Epithelial cell of prostate (primary cell): ENCODE measurements at regions not wholly inside any gene's neighbourhood (a gene's known extent, or its start where the extent isn't known, plus 50 kb on each side); places are given as distances from the start of the nearest gene placed in this dataset.
A peak's percentile ranks its signal among the peaks of the same experiment; 100 is the strongest.

Source experiments
- DNase-seq: peaks from one replicate; pipeline ENCODE4 v3.0.0-alpha.2; 2011; ENCODE audit warnings: low read depth, low spot score
- H3K27ac ChIP-seq: fragments of 450-650 bp; 2 replicates; pipeline ENCODE4 v1.5.1; 2017; ENCODE audit warnings: mild to moderate bottlenecking

DNA sequence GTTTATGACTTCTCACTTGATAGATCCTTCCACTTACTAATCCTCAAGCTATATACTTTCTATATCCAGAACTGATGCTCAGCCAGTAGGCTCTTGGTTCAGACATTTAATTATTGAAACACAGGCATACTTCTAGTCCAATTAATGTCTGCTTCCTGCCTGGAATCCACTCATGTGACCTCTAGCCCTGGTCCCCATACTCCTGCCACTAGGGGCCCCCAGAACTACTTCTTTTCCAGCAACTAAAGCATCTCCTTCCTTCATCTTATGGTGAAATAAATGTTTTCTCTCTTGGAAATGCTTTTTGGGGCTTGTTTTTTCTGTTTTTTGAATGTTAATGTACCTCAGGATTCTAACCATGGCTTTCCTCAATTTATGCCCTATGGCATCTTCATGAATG, 527.6 kb downstream of the SATB2 start:
- H3K27ac ChIP-seq, result no peak overlapping the region
- DNase-seq, result no peak

DNA sequence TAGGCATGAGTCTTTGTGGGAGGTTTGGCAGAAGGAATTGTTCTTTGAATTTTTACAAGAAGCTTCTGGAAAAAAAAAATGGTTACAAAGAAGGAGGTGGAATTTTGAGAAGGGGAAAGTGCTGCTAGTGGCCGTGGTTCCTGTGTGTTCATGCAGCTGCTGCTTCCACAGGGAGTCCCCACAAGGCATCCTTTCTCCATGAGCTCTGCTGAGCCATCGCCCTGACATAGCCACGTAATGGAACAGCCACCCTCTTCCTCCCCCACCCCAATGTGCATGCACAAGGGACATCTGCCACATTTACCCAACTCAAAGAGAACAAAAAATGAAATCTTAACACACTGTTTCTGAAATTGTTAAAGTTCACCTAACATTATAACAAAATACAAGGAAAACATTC, 529.7 kb downstream of the SATB2 start:
- no peak overlapping the region for H3K27ac ChIP-seq
- no peak for DNase-seq

DNA sequence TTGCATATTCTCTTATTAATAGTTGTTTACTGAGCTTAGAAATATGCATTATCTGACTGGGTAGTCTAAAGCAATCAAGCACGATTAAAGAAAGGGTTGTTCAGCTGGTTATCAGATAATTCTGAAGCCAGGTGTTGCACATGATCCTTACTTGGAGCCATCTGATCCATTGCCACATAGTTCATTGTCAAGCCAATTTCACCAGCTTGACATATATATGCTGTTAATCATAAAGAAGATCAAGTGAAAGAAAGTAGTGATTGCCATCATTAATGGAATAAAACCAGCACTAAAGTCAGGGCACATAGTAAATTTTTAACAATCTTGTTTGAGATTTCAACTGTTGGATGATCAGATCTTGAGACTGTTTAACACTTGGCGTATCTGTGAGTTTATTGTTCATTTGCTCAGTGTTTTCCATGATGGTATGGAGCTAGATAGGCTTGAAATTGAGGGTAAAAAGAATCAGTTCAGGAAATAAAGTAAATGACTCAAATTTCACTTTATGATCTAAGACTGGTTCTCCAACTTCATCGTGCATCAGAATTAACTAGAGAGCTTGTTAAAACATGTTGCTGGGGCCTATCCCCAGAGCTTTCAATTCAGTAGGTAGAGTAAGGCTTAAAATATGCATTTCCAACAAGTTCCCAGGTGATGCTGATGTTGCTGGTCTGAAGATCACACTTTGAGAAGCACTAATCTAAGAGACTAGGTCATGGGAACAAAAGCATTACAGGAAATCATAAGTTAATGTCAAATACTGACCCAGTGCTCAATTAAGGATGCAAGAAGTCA, 539.6 kb downstream of the SATB2 start:
- H3K27ac ChIP-seq, result peak overlapping the region; percentile 85

DNA sequence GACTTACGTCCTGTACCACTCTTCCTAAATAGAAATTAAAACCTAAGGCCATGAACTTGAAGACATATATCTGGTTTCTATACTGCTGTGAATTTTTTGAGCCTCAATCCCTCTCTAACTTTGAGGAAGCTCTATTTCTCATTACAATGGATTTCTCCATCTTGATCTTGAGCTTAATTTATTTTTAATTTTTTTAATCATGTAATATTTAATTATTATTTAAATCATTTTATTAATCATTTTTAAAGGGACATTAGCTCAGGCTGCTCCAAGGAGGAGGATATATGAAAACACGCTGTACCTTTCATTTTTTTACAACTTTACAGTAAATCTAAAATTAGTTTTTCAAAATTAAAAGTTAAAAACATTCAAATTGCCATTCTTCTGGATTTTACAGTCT, 540.5 kb downstream of the SATB2 start:
- DNase-seq, result no peak
- H3K27ac ChIP-seq, result peak overlapping the region; percentile 85

More for the DNA sequence above, 539.6 kb downstream of the SATB2 start:
- peak; percentile 85 for DNase-seq

DNA sequence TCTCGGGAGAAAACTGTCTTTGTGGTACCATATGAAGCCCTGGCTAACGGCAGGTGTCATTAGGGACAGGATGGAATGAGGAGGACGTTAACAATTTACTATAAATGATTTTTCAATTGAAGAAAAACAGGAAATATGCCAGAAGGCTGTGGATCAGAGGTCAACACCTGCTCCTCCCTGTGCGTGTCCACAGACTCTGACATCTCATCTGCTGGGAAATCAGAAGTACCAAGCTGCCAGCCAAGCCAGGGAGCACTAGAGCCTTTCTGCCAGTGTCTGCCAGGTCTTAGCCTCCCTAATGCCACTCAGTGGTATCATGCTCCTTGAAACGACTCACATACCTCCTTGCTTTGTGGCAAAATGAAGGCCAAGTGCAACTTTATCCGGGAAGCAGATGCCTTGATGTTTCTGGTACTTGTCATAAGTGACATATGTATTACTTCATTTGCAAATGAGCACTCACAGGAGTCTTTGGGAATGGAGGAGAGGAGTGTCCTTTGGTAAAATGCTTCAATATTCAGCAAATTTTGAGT, 541.1 kb downstream of the SATB2 start:
- DNase-seq, result no peak
- no peak overlapping the region for H3K27ac ChIP-seq

DNA sequence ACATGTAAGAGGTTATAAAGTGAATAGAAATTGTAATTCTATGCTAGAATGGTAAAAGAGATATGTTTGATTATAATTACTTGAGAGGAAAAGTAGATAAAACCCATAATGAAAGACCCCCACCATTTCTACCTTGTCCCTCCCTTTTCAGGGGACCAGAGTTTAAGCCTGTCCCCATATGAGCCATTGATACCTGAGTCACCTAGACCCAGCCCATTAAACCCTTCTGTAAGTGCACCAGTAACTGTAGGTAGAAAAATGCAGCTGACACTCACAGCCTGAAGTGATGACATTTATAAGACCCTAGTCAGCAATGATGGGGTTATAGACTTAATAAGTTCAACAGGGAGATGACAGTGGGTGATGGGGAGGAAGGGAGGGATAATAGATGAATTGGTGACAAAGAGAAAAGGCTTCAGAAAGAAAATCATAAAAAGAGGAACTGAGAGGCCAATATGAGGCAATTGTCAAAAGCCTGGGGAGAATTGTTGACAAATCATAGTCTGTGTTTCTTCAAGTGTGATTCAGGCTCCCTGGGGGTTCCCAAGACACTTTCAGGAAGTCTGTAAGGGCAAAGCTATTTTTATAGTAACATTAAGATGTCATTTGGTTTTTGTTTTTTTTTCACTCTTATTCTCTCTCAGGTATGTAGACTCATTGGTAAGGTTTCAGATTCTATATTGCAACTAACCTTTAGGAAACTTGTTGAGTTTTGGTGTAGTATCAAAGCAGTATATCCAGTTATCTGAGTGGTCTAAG, 544.2 kb downstream of the SATB2 start:
- H3K27ac ChIP-seq, result peak overlapping the region; percentile 43
- DNase-seq, result peak; percentile 27

DNA sequence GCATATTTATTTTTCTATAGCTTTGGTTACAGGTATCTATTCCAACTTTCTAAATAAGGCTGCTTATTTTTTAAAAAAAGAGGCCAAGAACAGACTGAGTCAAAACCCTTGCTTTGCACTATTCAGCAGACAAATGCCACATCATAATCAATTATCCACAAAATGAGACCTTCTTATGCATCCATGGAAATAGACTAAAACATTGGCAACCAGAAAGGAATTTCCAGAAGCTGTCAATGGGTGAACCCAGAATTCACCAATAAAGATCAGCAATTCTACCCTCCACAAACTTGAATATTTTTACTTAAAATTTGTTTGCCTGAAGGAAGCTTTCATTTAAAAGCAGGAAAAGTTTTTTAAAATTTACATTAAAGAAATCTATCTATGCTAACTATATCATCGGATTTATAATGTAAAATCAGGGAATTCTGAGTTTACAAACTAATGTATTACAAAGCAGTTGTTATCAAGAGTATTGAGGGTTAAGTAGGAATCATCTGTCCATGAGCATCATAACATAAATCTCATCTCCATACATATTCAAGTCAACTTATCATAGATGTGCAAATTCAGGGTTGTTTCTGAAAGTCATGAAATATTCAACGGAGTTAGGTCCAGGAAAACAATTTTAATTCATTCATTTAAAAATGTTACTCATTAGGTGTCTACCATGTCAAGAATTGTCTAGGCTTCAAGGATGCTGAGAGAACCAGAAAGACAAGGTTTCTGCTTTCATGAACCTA, 548.0 kb downstream of the SATB2 start:
- no peak for DNase-seq
- H3K27ac ChIP-seq, result no peak overlapping the region

DNA sequence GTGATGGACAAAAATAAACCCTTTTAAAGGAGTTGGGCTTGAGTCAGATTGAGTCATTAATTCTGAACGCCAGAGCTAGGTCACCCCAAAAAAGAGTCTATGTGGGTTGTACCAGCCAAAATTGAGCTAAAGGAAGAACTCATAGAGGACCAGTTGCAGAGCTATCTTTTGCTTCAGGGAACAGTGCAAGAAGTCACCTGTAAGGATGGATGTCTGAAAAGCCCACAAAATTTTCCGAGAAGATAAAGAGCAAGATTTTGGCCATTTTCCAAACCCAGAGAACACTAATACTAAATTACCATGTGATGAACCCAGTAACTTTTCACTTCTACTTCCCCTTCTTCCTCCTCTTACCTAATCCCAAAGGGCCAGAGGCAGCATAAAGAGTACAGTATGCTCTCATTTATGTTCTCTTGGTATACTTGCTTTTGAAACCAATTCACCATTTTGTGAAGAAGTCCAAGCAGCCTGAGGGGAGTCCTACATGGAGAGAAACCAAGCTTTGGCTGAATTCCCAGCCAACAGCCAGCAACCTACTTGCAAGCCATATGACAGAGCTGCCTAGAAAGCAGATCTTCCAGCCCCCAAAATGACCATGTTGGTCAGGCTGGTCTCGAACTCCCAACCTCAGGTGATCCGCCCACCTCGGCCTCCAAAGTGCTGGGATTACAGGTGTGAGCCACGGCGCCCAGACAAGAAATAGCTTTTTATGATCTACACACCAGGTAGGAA, 551.7 kb downstream of the SATB2 start:
- H3K27ac ChIP-seq, result no peak overlapping the region
- DNase-seq, result no peak

DNA sequence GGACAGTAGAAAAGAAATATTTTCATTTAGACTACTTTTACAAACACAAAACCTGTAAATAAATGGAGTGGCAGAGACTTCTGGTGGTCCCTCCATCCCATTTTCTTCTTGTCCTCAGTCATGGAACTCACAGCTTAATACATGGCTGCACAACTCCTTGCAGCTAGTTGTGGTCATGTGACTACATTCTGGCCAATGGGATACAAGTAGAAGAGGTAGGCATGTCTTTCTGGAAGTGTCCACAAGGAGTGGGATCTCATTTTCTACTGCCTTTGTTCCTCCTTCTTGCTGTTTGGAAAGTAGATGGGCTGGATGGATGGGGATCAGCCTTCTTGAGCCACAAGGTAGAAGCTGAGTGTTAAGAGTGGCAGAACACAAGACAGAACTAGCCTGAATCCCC, 555.8 kb downstream of the SATB2 start:
- DNase-seq, result no peak
- no peak overlapping the region for H3K27ac ChIP-seq

DNA sequence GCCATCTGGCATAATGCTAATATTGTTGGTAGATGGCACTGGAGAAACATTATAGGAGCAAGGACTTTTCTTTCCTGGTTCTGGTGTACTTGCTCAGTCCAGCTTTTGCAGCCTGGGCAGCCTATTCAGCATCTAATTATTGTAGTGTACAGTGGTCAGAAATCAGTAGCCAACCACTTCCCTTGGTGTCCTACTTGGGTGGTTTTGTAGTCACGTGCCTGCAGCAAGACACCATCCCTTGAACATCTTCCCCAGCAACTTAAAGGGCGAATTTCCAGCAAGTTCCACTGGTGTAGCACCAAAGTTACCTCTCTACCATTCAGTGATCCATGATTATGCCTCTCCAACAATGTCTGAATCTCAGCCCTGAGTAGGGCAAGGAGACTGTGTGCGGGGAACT, 557.6 kb downstream of the SATB2 start:
- no peak overlapping the region for H3K27ac ChIP-seq
- DNase-seq, result no peak

DNA sequence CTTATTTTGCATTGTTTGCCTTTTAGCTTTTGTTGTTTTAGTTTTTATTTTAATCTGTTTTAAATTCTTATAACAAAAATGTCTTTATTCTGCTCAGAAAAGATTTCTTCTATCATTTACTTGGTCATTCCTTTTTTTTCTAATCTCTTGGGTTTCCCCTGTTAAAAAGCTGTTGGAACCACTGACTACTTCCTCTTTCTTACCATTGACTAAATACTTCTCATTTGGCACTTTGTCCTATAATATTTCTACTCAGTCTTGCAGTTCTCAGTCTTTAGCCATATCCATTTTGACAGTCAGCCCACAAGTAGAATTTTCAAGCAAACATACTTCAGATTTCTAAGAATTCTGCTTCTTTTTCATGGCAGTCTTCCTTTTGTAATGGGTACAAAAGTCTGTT, 567.2 kb downstream of the SATB2 start:
- no peak for DNase-seq
- no peak overlapping the region for H3K27ac ChIP-seq

DNA sequence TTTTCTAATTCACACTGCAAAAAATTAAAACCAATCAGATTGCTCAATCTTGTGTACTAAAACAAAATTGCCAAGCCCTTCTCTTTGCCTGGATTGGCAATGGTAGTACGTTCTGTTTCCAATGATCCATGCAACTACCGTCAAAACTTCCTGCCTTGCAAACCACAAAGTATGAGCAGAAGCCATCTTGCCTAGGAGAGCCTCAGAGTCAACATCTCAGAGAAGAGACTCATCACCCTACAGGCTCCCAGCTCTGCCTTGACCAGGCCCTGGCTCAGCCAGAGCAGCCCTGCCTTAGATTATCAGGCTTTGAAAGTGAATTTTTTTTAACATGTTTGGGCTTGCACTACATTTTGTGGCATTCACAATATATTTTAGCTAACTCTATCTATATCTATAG, 574.1 kb downstream of the SATB2 start:
- peak; percentile 20 for DNase-seq
- H3K27ac ChIP-seq, result no peak overlapping the region

DNA sequence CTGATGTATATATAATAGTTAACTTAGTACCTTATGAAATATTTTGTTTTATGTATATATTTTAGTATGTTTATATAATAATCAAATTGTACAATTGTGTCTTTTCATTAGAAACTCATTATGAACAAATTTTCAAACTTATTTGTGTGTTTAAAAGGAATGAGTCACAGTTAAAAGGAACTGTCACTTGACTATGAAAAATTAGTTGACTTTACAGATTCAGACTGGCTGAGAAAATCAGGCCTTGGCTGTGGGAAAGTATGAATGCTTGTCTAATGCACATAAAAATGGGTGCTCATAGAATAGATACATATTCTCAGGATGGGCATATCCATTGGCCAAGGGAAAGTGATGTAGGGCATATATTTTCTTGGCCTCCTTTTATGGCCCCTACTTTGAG, 576.8 kb downstream of the SATB2 start:
- DNase-seq, result no peak
- no peak overlapping the region for H3K27ac ChIP-seq

DNA sequence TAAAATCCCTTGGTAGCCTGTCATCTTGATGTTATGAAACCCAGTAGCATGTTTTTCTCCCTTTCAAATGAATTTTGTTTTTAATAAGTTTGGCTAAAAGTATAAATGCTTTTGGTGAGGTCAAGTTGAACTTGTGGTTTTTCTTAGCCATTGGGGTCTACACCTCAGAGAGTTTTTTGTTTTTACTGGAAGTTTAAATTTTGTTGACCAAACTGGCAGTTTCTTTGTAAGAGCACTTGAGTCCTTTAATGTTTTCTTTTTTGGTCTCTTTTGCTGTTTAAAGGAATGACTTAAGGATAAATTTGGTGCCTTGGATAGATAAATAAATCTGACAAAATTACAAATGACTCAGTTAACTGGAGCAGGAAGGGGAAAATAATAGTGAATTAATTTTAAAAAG, 577.3 kb downstream of the SATB2 start:
- H3K27ac ChIP-seq, result no peak overlapping the region
- DNase-seq, result no peak

DNA sequence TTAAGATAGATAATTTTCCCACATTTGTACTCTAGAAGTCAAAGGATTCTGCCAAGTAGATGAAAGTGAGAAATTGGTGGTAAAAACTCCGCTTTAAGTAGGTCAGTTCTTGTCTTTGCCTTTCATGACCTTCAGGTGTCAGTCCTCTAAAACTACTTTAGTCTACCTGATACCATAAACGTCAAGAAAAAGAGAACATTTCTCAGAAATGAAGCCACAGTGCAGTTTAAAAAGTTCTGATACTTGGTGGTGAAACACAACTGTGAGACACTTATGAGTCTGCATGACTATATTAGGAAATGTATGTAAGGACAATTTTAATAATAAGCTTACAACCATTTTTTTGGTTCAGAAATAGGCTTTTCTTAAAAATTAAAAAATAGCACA, 583.3 kb downstream of the SATB2 start:
- DNase-seq, result no peak
- no peak overlapping the region for H3K27ac ChIP-seq

DNA sequence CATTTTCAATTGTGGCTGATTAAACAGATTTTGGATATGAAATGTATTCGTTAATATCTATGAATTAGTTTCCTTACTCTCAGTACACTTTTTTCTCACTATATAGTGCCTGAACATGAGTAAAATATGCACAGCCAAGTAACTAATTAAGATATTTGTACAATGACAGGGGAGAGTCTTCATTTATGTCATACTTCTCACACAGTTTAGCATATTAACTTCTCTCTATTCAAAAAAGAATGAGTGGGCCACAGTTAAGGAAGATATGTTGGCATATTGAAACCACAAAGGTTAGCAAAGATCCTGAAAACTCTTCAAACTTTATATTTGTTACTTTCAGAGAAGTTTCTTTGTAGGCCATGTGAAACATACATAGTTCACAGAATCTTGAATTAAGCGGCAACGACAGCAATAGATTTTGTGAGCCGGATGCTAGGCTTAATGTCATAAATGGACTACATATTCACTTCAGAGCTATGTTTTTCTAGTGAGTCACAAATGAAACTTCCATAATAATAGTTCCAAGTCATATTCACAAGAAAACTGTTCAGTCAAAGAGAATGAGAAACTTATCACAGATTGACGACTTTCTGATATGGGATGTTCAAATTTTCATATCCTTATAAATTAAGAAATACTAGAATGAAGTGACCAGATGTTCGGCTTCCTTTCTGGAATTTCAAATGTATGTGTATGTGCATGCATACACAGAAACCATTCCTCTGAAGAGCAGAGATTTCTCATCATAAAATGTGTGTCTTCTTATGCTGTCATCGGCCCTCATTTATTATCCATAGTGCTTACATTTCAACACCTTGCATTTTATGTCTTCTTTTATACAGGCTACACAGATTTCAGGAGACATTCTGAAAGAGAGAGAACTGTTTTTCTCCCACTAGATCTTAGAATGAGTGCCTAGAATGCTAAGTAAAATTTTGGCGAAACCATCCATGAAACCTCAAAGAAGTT, 584.0 kb downstream of the SATB2 start:
- DNase-seq, result no peak
- no peak overlapping the region for H3K27ac ChIP-seq

DNA sequence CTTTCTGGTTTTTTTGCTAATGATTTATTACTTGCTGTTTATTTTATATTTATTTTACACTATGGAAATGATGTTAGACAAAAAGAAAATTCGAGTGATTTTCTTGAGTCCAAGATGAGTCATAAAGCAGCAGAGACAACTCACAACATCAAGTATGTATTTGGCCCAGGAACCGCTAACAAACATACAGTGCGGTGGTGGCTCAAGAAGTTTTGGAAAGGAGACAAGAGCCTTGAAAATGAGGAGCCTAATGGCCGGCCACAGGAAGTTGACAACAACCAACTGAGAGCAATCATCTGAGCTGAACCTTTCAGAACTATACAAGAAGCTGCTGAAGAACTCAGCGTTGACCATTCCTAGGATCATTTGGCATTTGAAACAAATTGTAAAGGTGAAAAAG, 594.1 kb downstream of the SATB2 start:
- no peak for DNase-seq
- no peak overlapping the region for H3K27ac ChIP-seq

DNA sequence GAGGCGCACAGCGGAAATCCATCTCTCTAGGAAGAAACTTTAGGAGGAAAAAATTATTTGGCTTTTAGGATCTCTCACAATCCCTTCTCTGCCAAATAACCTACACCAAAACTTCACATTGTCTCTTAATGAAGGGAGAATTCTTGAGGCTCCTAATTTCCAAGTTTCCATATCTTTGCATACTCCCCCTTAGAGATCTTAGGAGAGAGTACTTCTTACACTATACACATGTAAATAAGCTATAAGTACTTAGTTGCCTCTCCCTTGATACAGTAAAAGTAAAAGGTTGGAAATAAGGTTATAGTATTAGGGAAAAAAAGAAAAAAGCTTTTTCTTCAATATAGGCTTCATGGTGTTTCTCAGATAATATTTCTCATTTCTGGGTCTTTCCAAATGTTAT, 596.7 kb downstream of the SATB2 start:
- DNase-seq, result no peak
- H3K27ac ChIP-seq, result no peak overlapping the region

DNA sequence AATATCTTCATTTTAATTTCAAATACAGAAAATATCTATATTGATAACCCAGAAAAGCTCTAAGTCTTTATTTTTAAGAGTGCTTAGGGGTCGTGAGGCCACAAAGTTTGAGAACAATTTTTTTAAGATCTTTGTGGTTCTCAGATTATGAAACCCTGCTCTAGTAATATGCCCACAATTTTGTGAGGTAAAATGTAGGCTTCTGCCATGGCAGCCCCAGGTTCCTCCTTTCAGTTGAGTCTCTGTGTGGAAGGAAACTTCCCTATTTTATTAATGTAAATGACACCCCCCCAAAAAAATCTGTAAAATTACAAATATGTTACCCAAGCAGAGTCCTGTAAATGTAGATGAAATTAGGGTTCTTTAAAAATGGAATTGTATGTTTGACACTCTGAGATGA, 600.5 kb downstream of the SATB2 start:
- H3K27ac ChIP-seq, result no peak overlapping the region

More for the DNA sequence above, 600.5 kb downstream of the SATB2 start:
- DNase-seq, result no peak
